ENCODE measurements at regions not wholly inside any gene's neighbourhood (a gene's known extent, or its start where the extent isn't known, plus 50 kb on each side); places are given as distances from the start of the nearest gene placed in this dataset.

GRCh38 chr13:64877176-64877575, 2353.0 kb downstream of the PCDH9 start:
- TF ChIP-seq, protein P1, sequence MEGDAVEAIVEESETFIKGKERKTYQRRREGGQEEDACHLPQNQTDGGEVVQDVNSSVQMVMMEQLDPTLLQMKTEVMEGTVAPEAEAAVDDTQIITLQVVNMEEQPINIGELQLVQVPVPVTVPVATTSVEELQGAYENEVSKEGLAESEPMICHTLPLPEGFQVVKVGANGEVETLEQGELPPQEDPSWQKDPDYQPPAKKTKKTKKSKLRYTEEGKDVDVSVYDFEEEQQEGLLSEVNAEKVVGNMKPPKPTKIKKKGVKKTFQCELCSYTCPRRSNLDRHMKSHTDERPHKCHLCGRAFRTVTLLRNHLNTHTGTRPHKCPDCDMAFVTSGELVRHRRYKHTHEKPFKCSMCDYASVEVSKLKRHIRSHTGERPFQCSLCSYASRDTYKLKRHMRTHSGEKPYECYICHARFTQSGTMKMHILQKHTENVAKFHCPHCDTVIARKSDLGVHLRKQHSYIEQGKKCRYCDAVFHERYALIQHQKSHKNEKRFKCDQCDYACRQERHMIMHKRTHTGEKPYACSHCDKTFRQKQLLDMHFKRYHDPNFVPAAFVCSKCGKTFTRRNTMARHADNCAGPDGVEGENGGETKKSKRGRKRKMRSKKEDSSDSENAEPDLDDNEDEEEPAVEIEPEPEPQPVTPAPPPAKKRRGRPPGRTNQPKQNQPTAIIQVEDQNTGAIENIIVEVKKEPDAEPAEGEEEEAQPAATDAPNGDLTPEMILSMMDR (IDR thresholded peaks at IDR 0.05) = no peak
- no peak for TF ChIP-seq POLR2A (IDR thresholded peaks at IDR 0.05)
